HCT116 (cell line): ENCODE measurements at regions not wholly inside any gene's neighbourhood (a gene's known extent, or its start where the extent isn't known, plus 50 kb on each side); places are given as distances from the start of the nearest gene placed in this dataset.

Experiments
- ATF3 ChIP-seq: IDR thresholded peaks from 2 replicates; pipeline ENCODE4 v1.6.1; 2012
- EZH2 ChIP-seq: fragments of 200-600 bp; sonication (generic); IDR thresholded peaks from 2 replicates; pipeline ENCODE4 v1.6.1; 2017; ENCODE audit warnings: antibody characterized with exemption, mixed run types
- JUND ChIP-seq: IDR thresholded peaks from 2 replicates; pipeline ENCODE4 v1.6.1; 2012
- MAX ChIP-seq: IDR thresholded peaks from 2 replicates; pipeline ENCODE4 v1.6.1; 2012
- POLR2A ChIP-seq: IDR thresholded peaks from 2 replicates; pipeline ENCODE4 v1.7.0; 2011; ENCODE audit warnings: borderline replicate concordance; ENCODE audit not compliant: insufficient read depth, insufficient read length; ENCODE audit errors: extremely low read depth
- SIN3A ChIP-seq: IDR thresholded peaks from 2 replicates; pipeline ENCODE4 v1.6.1; 2012; ENCODE audit warnings: low read depth
- ZBTB33 ChIP-seq: IDR thresholded peaks from 2 replicates; pipeline ENCODE4 v1.6.1; 2011; ENCODE audit warnings: mild to moderate bottlenecking, low read length, moderate library complexity; ENCODE audit not compliant: insufficient replicate concordance; ENCODE audit errors: extremely low read depth
- ZNF274 ChIP-seq: fragments of 200-500 bp; sonication (Bioruptor generic); IDR thresholded peaks from 2 replicates; pipeline ENCODE4 v1.6.1; 2014; ENCODE audit warnings: mild to moderate bottlenecking, low read depth, low read length, inconsistent platforms
- TF ChIP-seq, protein P1 (sequence below), 3 experiments: fragments of 200-600 bp in 1 of 3; sonication (generic) in 1 of 3; IDR thresholded peaks in 2 of 3; conservative IDR thresholded peaks in 1 of 3; 2 replicates each; pipeline ENCODE4 v1.5.1; 2012 to 2017; ENCODE audit warnings: low read depth in 2 of 3, low read length in 2 of 3, antibody characterized with exemption in 1 of 3, borderline replicate concordance in 1 of 3, control low read depth in 1 of 3, mild to moderate bottlenecking in 1 of 3, mixed read lengths in 1 of 3, mixed run types in 1 of 3, moderate library complexity in 1 of 3; ENCODE audit not compliant: insufficient read depth in 1 of 3

GRCh38 chr14:99321955-99322730 is 50.1 kb upstream of the BCL11B start:
- TF ChIP-seq EZH2 (no peak), SIN3A (no peak), POLR2A (no peak), JUND (no peak), ATF3 (no peak), MAX (no peak), ZBTB33 (no peak), ZNF274 (no peak)
- TF ChIP-seq, protein P1, sequence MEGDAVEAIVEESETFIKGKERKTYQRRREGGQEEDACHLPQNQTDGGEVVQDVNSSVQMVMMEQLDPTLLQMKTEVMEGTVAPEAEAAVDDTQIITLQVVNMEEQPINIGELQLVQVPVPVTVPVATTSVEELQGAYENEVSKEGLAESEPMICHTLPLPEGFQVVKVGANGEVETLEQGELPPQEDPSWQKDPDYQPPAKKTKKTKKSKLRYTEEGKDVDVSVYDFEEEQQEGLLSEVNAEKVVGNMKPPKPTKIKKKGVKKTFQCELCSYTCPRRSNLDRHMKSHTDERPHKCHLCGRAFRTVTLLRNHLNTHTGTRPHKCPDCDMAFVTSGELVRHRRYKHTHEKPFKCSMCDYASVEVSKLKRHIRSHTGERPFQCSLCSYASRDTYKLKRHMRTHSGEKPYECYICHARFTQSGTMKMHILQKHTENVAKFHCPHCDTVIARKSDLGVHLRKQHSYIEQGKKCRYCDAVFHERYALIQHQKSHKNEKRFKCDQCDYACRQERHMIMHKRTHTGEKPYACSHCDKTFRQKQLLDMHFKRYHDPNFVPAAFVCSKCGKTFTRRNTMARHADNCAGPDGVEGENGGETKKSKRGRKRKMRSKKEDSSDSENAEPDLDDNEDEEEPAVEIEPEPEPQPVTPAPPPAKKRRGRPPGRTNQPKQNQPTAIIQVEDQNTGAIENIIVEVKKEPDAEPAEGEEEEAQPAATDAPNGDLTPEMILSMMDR (IDR thresholded peaks at IDR 0.05 in 2 of 3, conservative IDR thresholded peaks at IDR 0.05 in 1 of 3; ENCODE audit: borderline replicate concordance in 1 of 3, insufficient read depth in 1 of 3, low read depth in 2 of 3, low read length in 2 of 3) = no peak
